GM23338 (cell line): ENCODE measurements at regions not wholly inside any gene's neighbourhood (a gene's known extent, or its start where the extent isn't known, plus 50 kb on each side); places are given as distances from the start of the nearest gene placed in this dataset.

Experiments
- ATAC-seq: fragments of 200-7000 bp; cut with Tn5 transposase; 3 replicates; pipeline ENCODE4 v1.9.1; 2020
- DNase-seq: peaks from one replicate; pipeline ENCODE4 v3.0.0-alpha.2; 2015; ENCODE audit warnings: low spot score
- H2AFZ ChIP-seq: fragments of 200-600 bp; sonication (generic); 2 replicates; pipeline ENCODE4 v1.8.0; 2016; ENCODE audit warnings: antibody characterized with exemption, mild to moderate bottlenecking, moderate library complexity
- H3F3A ChIP-seq: fragments of 200-600 bp; sonication (generic); replicated peaks from 2 replicates; pipeline ENCODE4 v1.8.0; 2017; ENCODE audit warnings: antibody characterized with exemption, mixed run types, low read depth
- H3K27ac ChIP-seq: fragments of 200-600 bp; sonication (generic); 2 replicates; pipeline ENCODE4 v1.6.1; 2016; ENCODE audit warnings: low read depth
- H3K27me3 ChIP-seq: fragments of 200-600 bp; sonication (generic); 2 replicates; pipeline ENCODE4 v1.8.0; 2016; ENCODE audit warnings: mild to moderate bottlenecking, mixed run types, moderate library complexity; ENCODE audit not compliant: insufficient read depth
- H3K36me3 ChIP-seq: fragments of 200-600 bp; sonication (generic); 2 replicates; pipeline ENCODE4 v1.8.0; 2016; ENCODE audit warnings: mild to moderate bottlenecking; ENCODE audit not compliant: insufficient read depth
- H3K4me1 ChIP-seq: fragments of 200-600 bp; sonication (generic); 2 replicates; pipeline ENCODE4 v1.8.0; 2016; ENCODE audit warnings: mild to moderate bottlenecking, moderate library complexity; ENCODE audit not compliant: insufficient read depth
- H3K4me2 ChIP-seq: fragments of 200-600 bp; sonication (generic); 2 replicates; pipeline ENCODE4 v1.7.1; 2017; ENCODE audit warnings: mixed run types
- H3K4me3 ChIP-seq: fragments of 200-600 bp; sonication (generic); 2 replicates; pipeline ENCODE4 v1.6.1; 2016; ENCODE audit warnings: mixed run types
- H3K79me2 ChIP-seq: fragments of 200-600 bp; sonication (generic); replicated peaks from 2 replicates; pipeline ENCODE4 v1.8.0; 2017; ENCODE audit warnings: mild to moderate bottlenecking; ENCODE audit not compliant: insufficient read depth
- H3K9me2 ChIP-seq: fragments of 200-600 bp; sonication (generic); 2 replicates; pipeline ENCODE4 v1.8.0; 2017; ENCODE audit not compliant: insufficient read depth
- H4K20me1 ChIP-seq: fragments of 200-600 bp; sonication (generic); replicated peaks from 2 replicates; pipeline ENCODE4 v1.8.0; 2017; ENCODE audit warnings: mild to moderate bottlenecking; ENCODE audit not compliant: insufficient read depth
- H3K27ac Mint-ChIP-seq: 2 replicates; pipeline ENCODE4 v1.8.0; 2020; ENCODE audit warnings: inconsistent platforms, mild to moderate bottlenecking, moderate library complexity, mixed read lengths
- H3K27me3 Mint-ChIP-seq: 3 replicates; pipeline ENCODE4 v1.8.0; 2022; ENCODE audit warnings: low read depth, mild to moderate bottlenecking, moderate library complexity, mixed read lengths, inconsistent platforms; ENCODE audit not compliant: insufficient read depth, poor library complexity
- H3K36me3 Mint-ChIP-seq: 3 replicates; pipeline ENCODE4 v1.8.0; 2021; ENCODE audit warnings: low read depth, mild to moderate bottlenecking, inconsistent platforms, moderate library complexity, mixed read lengths
- H3K4me1 Mint-ChIP-seq: 3 replicates; pipeline ENCODE4 v1.8.0; 2020; ENCODE audit warnings: mild to moderate bottlenecking, inconsistent platforms, mixed read lengths
- H3K4me3 Mint-ChIP-seq: 3 replicates; pipeline ENCODE4 v1.8.0; 2021; ENCODE audit warnings: moderate library complexity, mild to moderate bottlenecking, inconsistent platforms, mixed read lengths
- H3K9me3 Mint-ChIP-seq: 3 replicates; pipeline ENCODE4 v1.8.0; 2020; ENCODE audit warnings: moderate library complexity, mild to moderate bottlenecking, inconsistent platforms, mixed read lengths
- CREB1 ChIP-seq: fragments of 250-450 bp; sonication (Bioruptor Pico); IDR thresholded peaks from 2 replicates; pipeline ENCODE4 v1.5.0; 2020; ENCODE audit warnings: low read depth, mild to moderate bottlenecking, moderate library complexity
- CTCF ChIP-seq, 2 experiments: fragments of 200-600 bp in 1 of 2; sonication (generic) in 1 of 2; conservative IDR thresholded peaks; 2 replicates each; pipeline versions ENCODE4 v1.5.1 to v1.6.1; 2016 to 2017; ENCODE audit warnings: antibody characterized with exemption in 2 of 2, low read depth in 2 of 2, mild to moderate bottlenecking in 2 of 2, moderate library complexity in 1 of 2
- EZH2 ChIP-seq: fragments of 200-600 bp; sonication (generic); IDR thresholded peaks from one replicate; pipeline ENCODE4 v1.8.0; 2017; ENCODE audit warnings: antibody characterized with exemption, mild to moderate bottlenecking, low read depth; ENCODE audit not compliant: unreplicated experiment
- NANOG ChIP-seq: IDR thresholded peaks from 2 replicates; pipeline ENCODE4 v1.6.1; 2016; ENCODE audit warnings: antibody characterized with exemption, borderline replicate concordance
- ZNF114 ChIP-seq: fragments of 250-450 bp; sonication (Bioruptor Pico); IDR thresholded peaks from 2 replicates; pipeline ENCODE4 v1.5.0; 2020; ENCODE audit warnings: mild to moderate bottlenecking, moderate library complexity
- ZNF331 ChIP-seq: fragments of 250-450 bp; sonication (Bioruptor Pico); IDR thresholded peaks from 2 replicates; pipeline ENCODE4 v1.5.0; 2020; ENCODE audit warnings: low read depth, mild to moderate bottlenecking, moderate library complexity
- TF ChIP-seq, protein P1 (sequence below): IDR thresholded peaks from one replicate; pipeline ENCODE4 v1.6.1; 2018; ENCODE audit warnings: antibody characterized with exemption; ENCODE audit not compliant: unreplicated experiment
- TF ChIP-seq, protein P2 (sequence below): IDR thresholded peaks from 2 replicates; pipeline ENCODE4 v1.6.1; 2016; ENCODE audit warnings: antibody characterized with exemption

DNA sequence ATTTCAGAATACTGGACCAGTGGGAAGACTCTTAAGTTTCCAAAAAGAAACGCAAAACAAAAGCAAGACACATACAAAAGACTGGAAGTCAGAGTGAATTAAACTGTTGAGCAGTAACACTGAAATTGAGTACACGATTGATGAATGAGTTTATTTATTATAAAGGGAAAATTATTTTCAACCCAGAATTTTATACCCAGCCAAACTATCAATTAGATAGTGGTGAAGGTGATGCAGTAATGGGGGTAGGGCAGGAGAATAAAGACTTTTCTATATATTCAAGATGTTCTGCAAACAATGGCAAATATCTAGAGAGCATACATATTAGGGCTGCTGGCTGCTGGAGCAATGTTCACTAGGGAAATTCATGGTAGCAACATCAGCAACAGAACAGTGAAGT, 143.7 kb upstream of the NPVF start:
- DNase-seq (no peak), ATAC-seq (no peak)
- Histone ChIP-seq H3K4me1 (no peaks in the 10 kb centered on the region), H3K27ac (no peak overlapping the region), H2AFZ (no peak overlapping the region), H4K20me1 (no peaks in the 10 kb centered on the region), H3K4me3 (no peak overlapping the region), H3F3A (no peaks in the 10 kb centered on the region), H3K9me2 (peaks cover 8% of the 10 kb centered on the region), H3K79me2 (no peaks in the 10 kb centered on the region), H3K4me2 (no peak overlapping the region), H3K27me3 (no peaks in the 10 kb centered on the region), H3K36me3 (peaks cover 5% of the 10 kb centered on the region; the same call in 1 of the 2 replicates)
- H3K27me3 Mint-ChIP-seq: peaks cover 4% of the 10 kb centered on the region
- no peak overlapping the region for H3K27ac Mint-ChIP-seq
- peaks cover 8% of the 10 kb centered on the region; the same call in 2 of the 3 replicates for H3K9me3 Mint-ChIP-seq
- no peak overlapping the region for H3K4me3 Mint-ChIP-seq
- H3K36me3 Mint-ChIP-seq: no peaks in the 10 kb centered on the region
- H3K4me1 Mint-ChIP-seq: no peaks in the 10 kb centered on the region
- no peak for TF ChIP-seq CTCF (conservative IDR thresholded peaks at IDR 0.05; ENCODE audit: low read depth in 2 of 2)

DNA sequence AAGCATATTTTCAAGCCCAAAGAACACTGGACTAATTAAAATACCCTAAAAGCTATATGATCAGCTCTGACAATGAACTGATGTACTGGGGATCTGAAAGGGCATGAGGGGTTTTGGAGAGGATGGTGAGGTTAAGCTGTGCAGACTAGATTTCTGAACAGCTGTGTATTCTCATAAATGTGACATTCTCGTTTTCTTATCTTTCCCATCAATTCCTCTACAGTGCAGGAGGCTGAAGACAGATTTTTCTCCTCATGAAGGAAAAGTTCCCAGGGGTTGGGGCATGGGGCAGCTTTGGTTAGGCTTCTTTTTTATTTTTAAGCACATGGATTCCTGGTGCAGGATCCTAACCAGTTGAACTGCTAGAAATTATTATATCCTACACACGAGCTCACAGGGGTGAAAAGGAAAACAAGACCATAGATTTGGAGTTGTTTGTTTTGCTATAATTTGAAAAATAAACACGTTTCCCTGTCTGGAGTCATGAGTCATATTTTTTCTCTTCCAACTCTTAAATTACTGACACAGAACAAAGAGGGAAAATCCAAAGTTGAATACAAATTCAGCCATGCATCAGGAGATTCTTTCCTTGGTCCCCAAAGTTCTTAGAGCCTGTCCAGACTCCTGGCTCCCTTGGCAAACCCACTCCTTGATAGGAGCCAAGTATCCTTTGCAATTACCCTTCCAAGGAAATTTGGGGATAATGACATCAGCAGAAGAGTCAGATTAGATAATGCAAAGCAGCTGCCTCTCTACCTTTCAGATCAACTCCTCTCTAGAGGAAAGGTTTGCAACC, 147.7 kb upstream of the NPVF start:
- Histone ChIP-seq H3K27me3 (no peaks in the 10 kb centered on the region), H3K4me1 (no peaks in the 10 kb centered on the region), H4K20me1 (no peaks in the 10 kb centered on the region), H2AFZ (no peak overlapping the region; the same call in 1 of the 2 replicates), H3K4me3 (no peak overlapping the region), H3K9me2 (no peaks in the 10 kb centered on the region), H3K4me2 (no peak overlapping the region), H3K79me2 (no peaks in the 10 kb centered on the region), H3K36me3 (peaks cover 5% of the 10 kb centered on the region; the same call in 1 of the 2 replicates), H3K27ac (no peak overlapping the region), H3F3A (no peaks in the 10 kb centered on the region)
- TF ChIP-seq EZH2 (no peak), CREB1 (CRISPR knock-in tag) (no peak), ZNF114 (CRISPR knock-in tag) (no peak), ZNF331 (CRISPR knock-in tag) (no peak), NANOG (no peak)
- TF ChIP-seq, protein P1, sequence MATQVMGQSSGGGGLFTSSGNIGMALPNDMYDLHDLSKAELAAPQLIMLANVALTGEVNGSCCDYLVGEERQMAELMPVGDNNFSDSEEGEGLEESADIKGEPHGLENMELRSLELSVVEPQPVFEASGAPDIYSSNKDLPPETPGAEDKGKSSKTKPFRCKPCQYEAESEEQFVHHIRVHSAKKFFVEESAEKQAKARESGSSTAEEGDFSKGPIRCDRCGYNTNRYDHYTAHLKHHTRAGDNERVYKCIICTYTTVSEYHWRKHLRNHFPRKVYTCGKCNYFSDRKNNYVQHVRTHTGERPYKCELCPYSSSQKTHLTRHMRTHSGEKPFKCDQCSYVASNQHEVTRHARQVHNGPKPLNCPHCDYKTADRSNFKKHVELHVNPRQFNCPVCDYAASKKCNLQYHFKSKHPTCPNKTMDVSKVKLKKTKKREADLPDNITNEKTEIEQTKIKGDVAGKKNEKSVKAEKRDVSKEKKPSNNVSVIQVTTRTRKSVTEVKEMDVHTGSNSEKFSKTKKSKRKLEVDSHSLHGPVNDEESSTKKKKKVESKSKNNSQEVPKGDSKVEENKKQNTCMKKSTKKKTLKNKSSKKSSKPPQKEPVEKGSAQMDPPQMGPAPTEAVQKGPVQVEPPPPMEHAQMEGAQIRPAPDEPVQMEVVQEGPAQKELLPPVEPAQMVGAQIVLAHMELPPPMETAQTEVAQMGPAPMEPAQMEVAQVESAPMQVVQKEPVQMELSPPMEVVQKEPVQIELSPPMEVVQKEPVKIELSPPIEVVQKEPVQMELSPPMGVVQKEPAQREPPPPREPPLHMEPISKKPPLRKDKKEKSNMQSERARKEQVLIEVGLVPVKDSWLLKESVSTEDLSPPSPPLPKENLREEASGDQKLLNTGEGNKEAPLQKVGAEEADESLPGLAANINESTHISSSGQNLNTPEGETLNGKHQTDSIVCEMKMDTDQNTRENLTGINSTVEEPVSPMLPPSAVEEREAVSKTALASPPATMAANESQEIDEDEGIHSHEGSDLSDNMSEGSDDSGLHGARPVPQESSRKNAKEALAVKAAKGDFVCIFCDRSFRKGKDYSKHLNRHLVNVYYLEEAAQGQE: no peak
- TF ChIP-seq, protein P2, sequence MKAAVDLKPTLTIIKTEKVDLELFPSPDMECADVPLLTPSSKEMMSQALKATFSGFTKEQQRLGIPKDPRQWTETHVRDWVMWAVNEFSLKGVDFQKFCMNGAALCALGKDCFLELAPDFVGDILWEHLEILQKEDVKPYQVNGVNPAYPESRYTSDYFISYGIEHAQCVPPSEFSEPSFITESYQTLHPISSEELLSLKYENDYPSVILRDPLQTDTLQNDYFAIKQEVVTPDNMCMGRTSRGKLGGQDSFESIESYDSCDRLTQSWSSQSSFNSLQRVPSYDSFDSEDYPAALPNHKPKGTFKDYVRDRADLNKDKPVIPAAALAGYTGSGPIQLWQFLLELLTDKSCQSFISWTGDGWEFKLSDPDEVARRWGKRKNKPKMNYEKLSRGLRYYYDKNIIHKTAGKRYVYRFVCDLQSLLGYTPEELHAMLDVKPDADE: no peak
- H3K27ac Mint-ChIP-seq: no peak overlapping the region
- no peak for DNase-seq
- no peak overlapping the region for H3K4me3 Mint-ChIP-seq
- H3K27me3 Mint-ChIP-seq: peaks cover 2% of the 10 kb centered on the region
- ATAC-seq: no peak
- H3K4me1 Mint-ChIP-seq: no peaks in the 10 kb centered on the region
- peaks cover 8% of the 10 kb centered on the region; the same call in 2 of the 3 replicates for H3K9me3 Mint-ChIP-seq
- no peaks in the 10 kb centered on the region for H3K36me3 Mint-ChIP-seq
